GM18867 (cell line): ENCODE measurements at regions not wholly inside any gene's neighbourhood (a gene's known extent, or its start where the extent isn't known, plus 50 kb on each side); places are given as distances from the start of the nearest gene placed in this dataset.

Experiments
- ATAC-seq: cut with Tn5 transposase; IDR thresholded peaks from one replicate; pipeline ENCODE4 v1.9.1; 2021; ENCODE audit warnings: mild to moderate bottlenecking, moderate library complexity; ENCODE audit not compliant: unreplicated experiment

DNA sequence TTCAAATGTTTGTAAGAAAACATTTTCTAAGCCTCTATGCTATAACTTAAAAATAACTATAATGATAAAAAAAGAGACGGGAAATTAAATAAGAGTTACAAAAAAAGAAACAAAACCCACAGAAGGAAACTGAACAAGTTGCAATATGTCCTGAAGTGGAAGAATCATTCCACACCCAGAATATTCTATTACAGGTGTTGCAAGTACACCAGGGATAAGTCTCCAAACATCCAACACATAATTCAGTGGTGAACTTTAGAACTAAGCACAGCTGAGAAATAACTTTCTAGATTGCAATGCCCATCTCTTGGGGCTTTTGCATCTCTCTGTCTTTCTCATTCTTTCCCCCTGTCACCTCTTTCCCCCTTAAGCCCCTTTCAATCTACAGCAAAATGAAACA lies 325.2 kb downstream of the BRINP1 start:
- ATAC-seq = no peak

DNA sequence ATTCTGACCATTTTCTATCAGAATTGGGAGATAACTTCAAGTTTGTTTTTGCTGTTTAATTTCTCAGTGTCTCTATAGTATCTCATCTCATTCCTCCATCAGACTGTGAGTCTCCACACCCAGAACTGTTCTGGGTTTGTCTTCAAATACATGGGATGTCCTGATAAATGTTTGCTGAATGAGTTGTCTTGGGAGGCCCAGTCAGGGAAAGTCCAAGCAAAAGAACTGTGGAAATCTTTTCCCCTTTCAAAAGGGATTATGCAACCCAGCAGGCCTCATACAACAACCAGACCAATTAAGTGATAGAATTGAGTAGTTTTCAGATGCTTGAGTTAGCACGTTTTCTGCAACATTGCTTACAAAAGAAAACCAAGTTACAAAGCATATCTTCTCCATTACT lies 324.4 kb downstream of the BRINP1 start:
- no peak for ATAC-seq

DNA sequence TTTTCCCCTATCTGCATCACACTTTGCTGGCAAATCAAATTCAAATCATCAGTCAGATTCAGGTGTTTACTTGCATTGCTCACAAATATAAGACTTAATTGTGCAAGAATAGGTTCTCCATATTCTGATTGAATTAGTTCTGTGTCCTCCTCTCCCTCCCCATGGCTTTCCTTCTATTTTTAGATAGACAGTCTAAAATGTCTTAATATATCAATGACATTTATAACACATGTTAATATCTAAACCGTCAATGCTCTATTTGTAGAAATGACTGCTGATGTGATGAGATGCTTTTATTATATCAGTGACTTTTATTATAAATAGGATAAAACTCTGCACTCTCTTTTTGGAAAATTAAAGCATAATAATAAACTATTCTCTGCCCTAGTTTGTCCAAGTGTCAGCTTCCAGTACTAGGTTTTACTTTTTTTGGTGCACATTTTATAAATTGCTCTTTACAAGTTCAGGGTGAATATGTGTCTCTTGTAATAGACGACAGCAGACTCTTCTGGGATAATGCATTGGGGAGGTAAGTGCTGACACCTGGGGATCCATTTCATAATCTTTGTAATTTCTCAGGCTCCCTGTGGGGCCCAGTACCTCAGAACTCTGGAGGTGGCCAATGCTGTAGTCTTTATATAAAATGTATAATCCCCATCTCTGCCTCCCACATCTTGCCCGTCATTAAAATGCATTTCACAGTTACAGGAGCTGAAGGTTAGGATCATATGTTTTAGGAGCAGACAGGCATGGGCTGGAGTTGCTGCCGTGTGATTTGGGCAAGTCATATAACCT lies 321.5 kb downstream of the BRINP1 start:
- ATAC-seq = no peak

DNA sequence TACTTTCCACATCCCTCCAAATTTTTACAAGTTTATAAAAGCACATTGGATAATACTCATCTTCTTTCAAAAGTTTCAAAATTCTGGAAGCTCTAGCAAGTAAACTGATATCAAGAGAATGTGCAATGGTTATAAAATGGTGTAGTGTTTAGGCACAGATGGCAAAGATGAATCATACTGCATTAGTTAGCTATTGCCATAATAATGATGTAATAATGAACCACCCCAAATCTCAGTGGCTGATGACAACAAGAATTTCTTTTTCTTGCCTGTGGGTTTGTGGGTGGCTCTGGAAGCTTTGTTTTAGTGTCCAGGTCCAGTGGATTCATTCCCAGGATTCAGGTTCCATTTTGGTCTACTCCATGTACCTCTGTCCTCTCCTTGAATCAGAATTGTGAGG lies 319.0 kb downstream of the BRINP1 start:
- no peak for ATAC-seq

DNA sequence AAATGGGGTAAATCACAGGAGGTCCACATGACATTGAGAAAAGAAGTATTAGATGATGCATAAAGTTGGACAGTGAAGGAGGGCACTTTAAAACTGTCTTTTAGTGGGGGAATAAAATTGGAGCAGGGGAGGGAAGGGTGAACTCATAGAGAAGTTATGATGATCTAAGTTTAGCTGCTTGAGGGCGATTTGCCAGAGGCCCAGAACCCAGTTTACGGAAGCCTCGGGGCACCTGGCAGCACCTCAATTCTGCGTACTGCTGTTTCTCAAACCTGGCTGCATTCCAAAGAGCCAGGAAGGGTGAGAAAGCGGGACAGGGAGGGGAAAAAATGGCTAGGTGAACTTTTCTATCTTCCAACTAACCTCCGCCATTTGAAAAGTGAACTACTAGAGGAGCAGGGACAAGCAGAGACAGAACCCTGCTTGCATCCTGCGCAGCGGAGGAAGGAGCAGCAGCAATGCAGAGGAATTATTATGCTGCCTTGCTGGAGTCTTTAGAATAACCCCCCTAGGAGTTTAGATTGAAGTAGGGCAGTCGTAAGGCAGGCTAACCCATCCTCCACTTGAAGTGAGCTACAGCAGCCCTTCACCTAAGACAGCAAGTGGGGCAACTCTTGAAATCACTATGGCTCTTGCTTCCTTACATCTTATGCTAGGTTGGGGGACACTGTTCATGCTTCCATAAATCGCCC lies 316.8 kb downstream of the BRINP1 start:
- ATAC-seq = no peak

DNA sequence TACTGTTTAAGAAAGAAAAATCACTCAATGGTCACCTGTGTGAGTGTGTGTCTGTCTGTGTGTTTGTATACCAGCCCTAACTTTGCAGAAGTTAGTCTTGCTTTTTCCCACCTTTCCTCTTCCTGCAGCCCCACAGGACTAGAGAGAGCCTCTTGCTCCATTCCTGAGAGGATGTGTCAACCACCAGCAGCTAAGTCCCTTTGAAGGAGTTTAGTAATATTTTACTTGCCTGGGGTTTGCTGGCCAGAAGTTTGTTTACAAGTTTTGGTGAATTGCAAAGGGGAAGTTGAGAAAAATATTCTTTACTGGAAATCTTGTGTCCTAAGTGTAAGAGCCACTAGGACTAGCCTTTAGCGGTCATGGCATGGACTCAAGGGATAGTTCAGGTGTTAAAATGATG lies 316.2 kb downstream of the BRINP1 start:
- ATAC-seq = no peak

DNA sequence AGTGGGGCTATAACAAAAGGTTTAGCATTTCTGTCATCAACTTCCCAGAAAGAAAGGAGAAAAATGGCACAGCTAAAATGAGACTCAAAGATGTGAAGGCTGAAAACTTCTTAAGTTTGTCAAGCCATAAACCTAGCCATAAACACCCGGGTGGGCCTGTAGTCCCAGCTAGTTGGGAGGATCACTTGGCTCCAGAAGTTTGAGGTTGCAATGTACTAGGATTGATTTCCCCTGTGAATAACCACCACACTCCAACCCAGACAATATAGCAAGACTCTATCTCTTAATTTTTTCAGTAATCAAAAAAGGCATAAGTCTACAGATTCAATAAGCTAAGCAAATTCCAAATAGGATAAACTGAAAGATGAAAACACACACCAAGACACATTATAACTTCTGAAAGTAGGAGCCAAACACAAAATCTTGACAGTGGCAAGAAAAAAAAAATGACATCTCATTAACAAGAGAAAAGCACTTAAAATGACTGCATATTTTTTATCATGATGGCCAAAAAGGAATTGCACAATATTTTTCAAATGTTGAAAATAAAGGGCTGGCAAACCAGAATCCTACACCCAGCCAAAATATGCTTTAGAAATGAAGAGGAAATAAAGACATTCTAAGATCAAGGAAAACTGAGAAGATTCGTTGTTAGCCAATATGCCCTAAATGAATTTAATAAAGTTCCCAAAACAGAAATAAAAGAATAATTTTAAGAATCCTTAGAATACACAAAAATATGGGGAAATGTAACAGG lies 308.4 kb downstream of the BRINP1 start:
- no peak for ATAC-seq

DNA sequence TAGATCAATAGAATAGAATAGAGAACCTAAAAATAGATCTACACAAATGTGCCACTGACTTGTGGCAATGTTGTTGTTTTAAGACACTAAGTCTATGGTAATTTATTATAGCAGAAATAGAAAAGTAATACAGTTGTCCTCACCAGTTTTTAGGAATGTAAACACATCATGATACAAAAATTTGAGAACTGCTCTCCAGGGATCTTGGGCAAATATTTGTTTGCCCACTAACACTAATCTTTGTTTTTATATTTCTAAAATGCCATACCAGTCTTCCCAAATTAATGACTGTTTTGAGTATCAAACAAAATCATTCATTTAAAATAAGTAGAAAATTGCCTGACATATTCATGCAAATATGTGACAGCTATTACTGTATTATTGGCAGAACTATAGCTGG lies 297.6 kb downstream of the BRINP1 start:
- no peak for ATAC-seq

DNA sequence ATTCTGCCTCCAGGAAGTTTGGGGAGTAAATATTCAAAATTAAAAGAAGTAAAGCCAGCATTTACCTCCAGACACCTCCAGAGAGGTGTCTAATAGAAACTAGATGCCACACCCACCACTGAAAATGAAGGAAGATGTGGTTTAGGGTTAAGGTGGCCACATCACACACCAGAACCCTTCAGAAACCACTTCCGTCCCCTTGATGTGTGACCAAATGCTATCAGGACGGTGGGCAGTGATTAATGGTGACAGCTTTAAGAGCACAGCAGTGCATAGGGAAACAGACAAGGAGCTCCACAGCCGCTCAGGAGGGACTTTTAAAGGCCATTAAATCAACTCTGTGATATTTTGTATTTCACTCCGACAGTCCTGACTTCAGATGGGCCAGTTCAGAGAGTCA lies 295.2 kb downstream of the BRINP1 start:
- ATAC-seq = peak; percentile 60

DNA sequence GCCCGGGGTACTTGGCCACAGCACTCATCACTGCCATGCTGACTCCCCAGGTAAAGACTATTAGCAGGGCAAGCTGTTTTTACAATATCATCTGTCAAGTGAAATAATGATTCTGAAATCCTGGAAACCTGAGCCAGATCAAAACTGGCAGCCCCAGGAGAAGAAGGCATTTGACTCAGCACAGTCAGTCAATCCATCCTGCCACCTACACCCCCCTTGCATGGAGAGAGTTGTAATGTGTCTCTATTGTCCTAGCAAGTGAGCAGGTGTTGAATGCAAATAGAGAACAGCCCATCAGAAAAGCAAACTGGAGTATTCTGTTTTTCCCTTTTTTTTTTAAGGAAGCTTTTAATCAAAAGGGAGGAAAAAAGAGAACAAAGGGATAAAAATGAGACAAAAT lies 291.2 kb downstream of the BRINP1 start:
- ATAC-seq = no peak

DNA sequence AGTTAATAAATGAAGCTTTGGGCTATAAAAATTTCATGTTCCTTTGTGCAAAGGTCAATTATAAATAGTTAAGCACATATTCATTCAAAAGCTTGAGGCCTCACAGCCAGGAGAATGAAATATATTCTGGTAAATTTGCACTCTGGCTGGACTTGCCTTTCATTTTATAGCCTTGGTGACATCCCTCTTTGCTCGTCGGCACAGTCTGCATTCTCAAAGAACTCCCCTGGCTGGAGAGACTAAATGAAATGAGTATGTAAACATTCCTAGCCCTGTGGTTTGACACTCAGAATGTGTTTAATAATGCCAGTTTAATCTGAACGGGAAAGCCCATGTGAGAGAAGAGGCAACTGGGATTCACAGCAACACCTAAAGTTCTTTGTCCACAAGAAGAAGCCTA lies 285.6 kb downstream of the BRINP1 start:
- ATAC-seq = no peak

DNA sequence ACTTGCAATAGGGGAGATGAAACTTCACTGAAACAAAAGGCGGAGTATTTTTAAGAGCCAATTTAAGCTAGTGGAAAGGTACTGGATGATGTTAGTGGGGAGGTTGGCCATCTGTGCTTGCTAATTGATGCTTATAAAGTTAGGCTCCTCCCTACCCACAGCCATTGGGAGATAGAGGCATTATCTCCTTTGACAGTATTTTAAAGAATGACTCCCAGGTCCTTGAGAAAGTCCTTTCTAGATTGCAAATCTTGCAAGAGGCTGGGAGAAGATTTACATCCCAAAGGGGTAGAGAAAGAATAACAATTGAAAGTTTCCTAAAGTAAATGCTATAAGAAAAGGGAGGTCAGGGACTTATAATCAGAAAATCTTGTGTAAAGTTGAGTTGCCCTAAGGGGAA lies 282.6 kb downstream of the BRINP1 start:
- no peak for ATAC-seq

DNA sequence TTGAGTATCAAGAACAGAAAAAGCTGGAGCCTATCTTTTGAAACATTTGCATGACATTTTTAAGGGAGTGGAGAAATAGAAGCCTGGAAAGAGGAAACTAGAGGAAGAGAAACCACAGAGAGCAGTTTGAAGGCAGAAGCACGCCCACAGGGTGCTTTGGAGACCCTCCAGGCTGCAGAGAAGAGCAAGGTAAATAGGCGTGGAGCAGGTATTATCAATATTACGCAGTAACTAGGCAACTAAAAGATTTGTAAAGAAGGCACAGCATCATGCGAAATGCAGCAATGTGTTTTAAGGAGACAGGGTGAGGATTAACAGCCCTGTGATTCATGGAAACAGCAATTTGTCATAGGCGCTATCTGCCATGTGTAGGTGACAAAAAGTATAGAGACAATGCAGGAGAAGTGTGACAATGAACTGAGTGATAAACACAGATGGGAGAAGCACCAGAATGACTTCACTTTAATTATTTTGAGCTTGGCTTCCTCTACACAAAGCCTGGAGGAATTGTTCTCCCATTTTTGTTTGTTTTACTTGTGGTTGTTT lies 281.2 kb downstream of the BRINP1 start:
- no peak for ATAC-seq

DNA sequence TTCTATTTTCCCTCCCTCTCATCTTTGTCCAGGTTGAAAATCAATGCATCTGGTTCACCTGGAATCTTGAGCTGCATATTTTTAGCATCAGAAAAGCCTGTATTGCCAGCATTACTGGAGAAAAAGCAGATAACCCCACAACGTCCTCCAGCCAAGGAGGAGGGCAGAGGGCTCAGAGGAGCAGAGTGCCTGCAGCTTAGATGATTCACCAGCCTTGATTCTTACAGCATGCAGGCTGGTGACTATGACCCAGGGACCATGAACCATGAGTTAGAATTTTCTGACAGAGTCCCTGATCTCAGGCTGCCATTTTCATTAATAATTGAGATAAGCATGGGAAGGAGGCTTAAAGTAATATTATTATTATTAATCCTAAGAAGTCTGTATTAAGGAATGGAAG lies 278.2 kb downstream of the BRINP1 start:
- ATAC-seq = no peak

DNA sequence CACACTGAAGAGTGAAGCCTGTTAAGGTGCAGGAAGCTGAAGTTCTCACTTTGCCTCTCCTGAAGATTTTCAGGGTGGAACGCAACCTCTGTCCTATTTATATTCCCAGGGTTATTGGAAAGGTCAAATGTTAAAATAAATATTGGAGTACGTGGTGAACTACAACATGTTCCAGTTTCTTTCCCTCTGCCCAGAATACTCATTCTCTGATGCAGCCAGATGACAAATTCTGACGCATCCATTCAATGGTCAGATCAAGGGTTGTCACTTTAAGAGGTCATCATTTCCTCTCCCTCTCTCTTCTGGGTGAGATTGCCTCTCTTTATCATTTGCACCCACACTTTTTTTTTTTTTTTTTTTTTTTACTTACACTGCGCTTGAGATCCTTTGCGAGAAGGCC lies 277.1 kb downstream of the BRINP1 start:
- no peak for ATAC-seq

DNA sequence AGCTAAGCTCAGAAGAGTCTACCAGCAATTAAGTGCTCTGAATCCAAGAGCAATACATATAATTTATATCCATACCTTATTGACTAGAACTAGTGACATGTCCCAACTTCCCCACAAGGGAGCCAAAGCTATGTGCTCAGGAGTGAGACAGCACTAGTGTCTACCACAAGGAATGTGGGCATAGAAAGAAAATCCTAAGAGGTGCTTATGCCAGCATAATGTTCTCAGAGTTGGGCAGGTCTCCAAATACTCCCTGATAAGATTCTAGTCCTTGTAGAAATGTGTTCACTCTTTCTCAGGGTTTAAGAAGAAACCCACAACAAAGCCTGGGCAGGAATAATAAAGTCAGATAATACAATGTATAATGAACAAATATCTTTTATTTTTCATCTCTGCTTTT lies 275.1 kb downstream of the BRINP1 start:
- no peak for ATAC-seq

DNA sequence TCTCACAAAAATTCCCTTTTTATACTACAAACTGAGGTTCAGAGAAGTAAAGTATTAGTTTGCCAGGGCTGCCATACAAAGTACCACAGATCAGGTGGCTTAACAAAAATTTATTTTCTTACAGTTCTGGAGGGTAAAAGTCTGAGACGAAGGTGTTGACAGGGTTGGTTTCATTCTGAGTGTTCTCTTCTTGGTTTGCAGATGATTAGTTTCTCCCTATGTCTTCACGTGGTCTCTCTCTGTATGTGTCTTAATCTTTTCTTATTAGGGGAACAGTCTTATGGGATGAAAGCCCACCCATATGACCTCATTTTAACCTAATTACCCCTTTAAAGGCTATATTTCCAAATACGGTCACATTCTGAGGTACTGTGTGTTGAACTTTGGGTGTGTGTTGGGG lies 274.2 kb downstream of the BRINP1 start:
- peak; percentile 95 for ATAC-seq

DNA sequence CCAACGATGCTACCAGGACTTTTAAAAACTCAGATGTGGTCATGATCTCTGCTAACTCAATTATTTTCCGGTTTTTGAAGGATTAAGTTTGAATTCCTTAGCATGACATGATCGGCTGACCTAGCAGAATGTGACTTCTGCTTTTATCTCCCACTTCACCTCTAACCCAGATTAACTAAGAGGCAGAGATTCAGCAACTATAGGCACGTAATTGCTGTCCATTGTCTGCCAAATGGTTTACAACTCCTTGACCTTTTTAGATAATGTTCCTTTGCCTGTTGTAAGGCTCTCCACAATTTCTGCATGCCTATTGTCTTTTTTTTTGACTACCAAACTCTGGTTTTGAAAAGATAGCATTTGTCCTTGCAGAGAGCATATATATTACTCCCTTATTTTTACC lies 268.2 kb downstream of the BRINP1 start:
- no peak for ATAC-seq

DNA sequence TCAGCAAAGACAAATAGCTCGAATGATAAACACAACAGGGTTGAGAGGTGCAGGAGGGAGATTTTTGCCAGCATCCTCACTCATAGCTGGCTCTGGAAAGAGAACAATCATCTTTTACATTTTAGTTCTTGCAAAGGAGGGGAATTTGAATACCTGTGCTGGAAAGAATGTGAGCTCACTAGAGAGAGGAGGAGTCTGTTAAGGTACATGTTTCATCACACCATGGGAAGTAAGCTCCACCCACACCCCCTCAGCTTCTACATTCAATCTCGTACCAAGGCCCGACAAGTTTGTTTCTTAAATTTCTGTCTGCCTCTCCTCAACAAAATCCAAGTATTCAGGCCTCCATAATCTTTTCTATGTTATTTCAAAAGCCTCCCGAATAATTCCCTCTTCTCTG lies 254.6 kb downstream of the BRINP1 start:
- no peak for ATAC-seq
